ENCODE measurements at regions not wholly inside any gene's neighbourhood (a gene's known extent, or its start where the extent isn't known, plus 50 kb on each side); places are given as distances from the start of the nearest gene placed in this dataset.

GRCh38 chr3:194198938-194199337 lies 63.0 kb downstream of the HES1 start:
- no peak for TF ChIP-seq CTCF (IDR thresholded peaks at IDR 0.05)
- no peak for TF ChIP-seq EZH2 (IDR thresholded peaks at IDR 0.05)
- no peak for TF ChIP-seq EZH2phosphoT487 (IDR thresholded peaks at IDR 0.05)

Data from neural progenitor cell (in vitro differentiated cells).